ENCODE measurements at regions not wholly inside any gene's neighbourhood (a gene's known extent, or its start where the extent isn't known, plus 50 kb on each side); places are given as distances from the start of the nearest gene placed in this dataset.

- no peak for TF ChIP-seq CTCF (IDR thresholded peaks at IDR 0.05; ENCODE audit: control insufficient read depth, extremely low read depth, insufficient read depth)
- no peak for DNase-seq (ENCODE audit: low read depth)
- H3K4me3 ChIP-seq (ENCODE audit: low read depth, low read length) = no peak overlapping the region
Observed at GRCh38 chr3:191066669-191067068, 132.4 kb upstream of the OSTN start.

DNA sequence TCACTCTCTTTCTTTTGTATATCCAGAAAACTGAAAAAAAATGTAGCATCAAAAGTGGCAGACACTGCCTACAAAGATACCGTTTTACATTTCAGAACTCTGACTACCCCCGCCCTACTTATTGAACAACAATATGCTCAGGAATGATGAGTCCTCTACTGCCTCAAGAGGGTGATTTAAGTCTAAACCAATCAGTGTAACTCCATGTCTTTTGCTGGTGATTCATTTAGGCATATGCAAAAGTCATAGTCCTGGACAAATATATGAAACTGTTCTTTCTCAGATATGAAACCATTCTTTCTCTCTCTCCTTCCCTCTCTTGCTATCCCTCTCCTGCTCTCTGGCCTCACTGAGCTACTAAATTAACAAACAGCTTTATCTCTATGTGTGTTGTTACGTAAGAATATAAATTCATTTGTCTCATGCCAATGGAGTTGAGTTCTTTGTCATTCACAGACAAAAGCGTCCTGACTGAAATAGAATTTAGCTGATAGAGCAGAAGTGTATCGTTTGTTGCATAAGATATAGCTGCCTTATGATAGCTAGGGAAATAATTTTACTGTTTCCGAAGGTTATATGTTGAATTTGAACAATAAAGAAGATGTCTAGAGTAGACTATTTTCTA, 133.7 kb upstream of the OSTN start:
- H3K4me3 ChIP-seq (ENCODE audit: low read depth, low read length) = no peak overlapping the region
- no peak for DNase-seq (ENCODE audit: low read depth)
- TF ChIP-seq CTCF (IDR thresholded peaks at IDR 0.05; ENCODE audit: control insufficient read depth, extremely low read depth, insufficient read depth) = 0 out of 2 replicates have a peak, but pooled peaks have one; percentile 2

- TF ChIP-seq CTCF (IDR thresholded peaks at IDR 0.05; ENCODE audit: control insufficient read depth, extremely low read depth, insufficient read depth) = peak; percentile 45
- no peak overlapping the region for H3K4me3 ChIP-seq (ENCODE audit: low read depth, low read length)
- peak; percentile 11 for DNase-seq (ENCODE audit: low read depth)
Observed at GRCh38 chr3:191051037-191051436, 148.0 kb upstream of the OSTN start.

- DNase-seq (ENCODE audit: low read depth) = no peak
- TF ChIP-seq CTCF (IDR thresholded peaks at IDR 0.05; ENCODE audit: control insufficient read depth, extremely low read depth, insufficient read depth) = no peak
Observed at GRCh38 chr3:191047930-191048329, 151.1 kb upstream of the OSTN start.

GRCh38 chr3:191030929-191031328, 168.1 kb upstream of the OSTN start:
- H3K4me3 ChIP-seq (ENCODE audit: low read depth, low read length) = no peak overlapping the region
- DNase-seq (ENCODE audit: low read depth) = no peak
- no peak for TF ChIP-seq CTCF (IDR thresholded peaks at IDR 0.05; ENCODE audit: control insufficient read depth, extremely low read depth, insufficient read depth)

More at GRCh38 chr3:191047930-191048329, 151.1 kb upstream of the OSTN start:
- H3K4me3 ChIP-seq (ENCODE audit: low read depth, low read length) = no peak overlapping the region

DNA sequence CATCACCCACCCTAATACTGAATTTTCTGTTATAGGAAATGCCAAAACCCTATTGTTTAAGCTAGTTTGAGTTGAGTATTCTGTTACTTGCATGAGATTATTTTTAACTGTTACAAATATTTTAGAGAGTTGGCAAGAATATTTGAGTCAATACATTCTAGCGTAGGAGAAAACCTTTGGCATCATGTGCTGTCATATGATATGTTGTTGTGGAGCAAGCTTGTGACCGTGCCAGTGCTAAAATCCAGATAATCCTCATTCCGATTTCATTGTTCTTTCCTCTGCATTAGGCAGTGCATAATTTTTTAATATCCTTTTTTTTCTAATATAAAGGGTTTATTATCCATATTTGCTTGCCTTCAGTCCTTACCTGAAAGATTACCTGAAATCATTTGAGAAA, 168.0 kb upstream of the GMNC start:
- TF ChIP-seq CTCF (IDR thresholded peaks at IDR 0.05; ENCODE audit: control insufficient read depth, extremely low read depth, insufficient read depth) = no peak
- no peak overlapping the region for H3K4me3 ChIP-seq (ENCODE audit: low read depth, low read length)
- DNase-seq (ENCODE audit: low read depth) = no peak

DNA sequence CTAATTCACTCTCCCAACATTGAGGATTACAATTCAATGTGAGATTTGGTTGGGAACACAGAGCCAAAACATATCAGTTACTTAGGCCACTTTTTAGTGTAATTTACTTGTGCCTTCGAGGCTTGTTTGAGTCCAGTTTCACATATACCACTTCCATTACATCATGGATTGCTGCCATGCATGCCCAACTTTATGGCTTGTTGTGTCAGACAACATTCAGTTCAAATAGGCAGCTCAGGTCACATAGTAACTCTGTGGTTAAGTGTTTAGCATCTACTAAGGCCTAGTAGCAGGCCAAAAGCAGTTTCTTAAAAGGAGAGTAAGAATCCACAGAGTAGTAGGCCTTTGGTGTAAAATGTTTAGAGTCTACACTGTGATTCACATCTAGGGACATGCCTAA, 164.3 kb upstream of the GMNC start:
- TF ChIP-seq CTCF (IDR thresholded peaks at IDR 0.05; ENCODE audit: control insufficient read depth, extremely low read depth, insufficient read depth) = no peak
- no peak overlapping the region for H3K4me3 ChIP-seq (ENCODE audit: low read depth, low read length)

More for the DNA sequence above, 164.3 kb upstream of the GMNC start:
- DNase-seq (ENCODE audit: low read depth) = no peak
